GM13976 (cell line): ENCODE measurements at regions not wholly inside any gene's neighbourhood (a gene's known extent, or its start where the extent isn't known, plus 50 kb on each side); places are given as distances from the start of the nearest gene placed in this dataset.

Experiments used
- DNase-seq: peaks from one replicate; pipeline ENCODE4 v3.0.0; 2012; ENCODE audit warnings: low spot score
- in situ Hi-C: fragments of 300-500 bp; cut with MboI; formaldehyde crosslinking; loops from one replicate; pipeline ENCODE4 v1.12.0; 2022; ENCODE audit warnings: low sequenced_read_pairs, mixed read lengths, inconsistent platforms; ENCODE audit not compliant: unreplicated experiment
- TF ChIP-seq, protein P1 (sequence below): IDR thresholded peaks from 2 replicates; pipeline ENCODE4 v1.5.1; 2012; ENCODE audit warnings: borderline replicate concordance, mild to moderate bottlenecking; ENCODE audit not compliant: insufficient read depth; ENCODE audit errors: extremely low read depth, missing control alignments, control extremely low read depth

GRCh38 chr10:4373098-4373497, 452.9 kb upstream of the AKR1E2 start:
- DNase-seq: no peak
- in situ Hi-C loops: no loop called here
- TF ChIP-seq, protein P1, sequence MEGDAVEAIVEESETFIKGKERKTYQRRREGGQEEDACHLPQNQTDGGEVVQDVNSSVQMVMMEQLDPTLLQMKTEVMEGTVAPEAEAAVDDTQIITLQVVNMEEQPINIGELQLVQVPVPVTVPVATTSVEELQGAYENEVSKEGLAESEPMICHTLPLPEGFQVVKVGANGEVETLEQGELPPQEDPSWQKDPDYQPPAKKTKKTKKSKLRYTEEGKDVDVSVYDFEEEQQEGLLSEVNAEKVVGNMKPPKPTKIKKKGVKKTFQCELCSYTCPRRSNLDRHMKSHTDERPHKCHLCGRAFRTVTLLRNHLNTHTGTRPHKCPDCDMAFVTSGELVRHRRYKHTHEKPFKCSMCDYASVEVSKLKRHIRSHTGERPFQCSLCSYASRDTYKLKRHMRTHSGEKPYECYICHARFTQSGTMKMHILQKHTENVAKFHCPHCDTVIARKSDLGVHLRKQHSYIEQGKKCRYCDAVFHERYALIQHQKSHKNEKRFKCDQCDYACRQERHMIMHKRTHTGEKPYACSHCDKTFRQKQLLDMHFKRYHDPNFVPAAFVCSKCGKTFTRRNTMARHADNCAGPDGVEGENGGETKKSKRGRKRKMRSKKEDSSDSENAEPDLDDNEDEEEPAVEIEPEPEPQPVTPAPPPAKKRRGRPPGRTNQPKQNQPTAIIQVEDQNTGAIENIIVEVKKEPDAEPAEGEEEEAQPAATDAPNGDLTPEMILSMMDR: no peak

DNA sequence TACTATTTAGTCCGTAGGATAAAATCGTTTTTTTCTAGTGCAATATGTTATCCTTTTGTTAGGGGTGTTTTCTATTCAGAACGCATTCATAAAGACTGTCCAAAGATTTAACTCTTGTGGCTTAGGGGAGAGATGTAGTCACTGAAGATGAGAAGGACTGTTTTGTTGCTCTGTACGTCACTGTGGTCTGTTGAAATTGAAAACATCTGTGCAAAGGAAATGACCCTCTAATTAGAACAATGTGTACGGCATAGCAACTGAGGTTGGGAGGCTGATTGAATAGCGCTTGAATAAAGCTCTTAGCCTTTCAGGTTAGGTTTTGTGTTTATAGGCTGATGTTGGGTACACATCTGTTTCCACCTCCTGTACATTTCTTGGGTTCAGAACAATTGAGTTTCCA, 453.4 kb upstream of the AKR1E2 start:
- no peak for DNase-seq
- in situ Hi-C loops: no loop called here
- TF ChIP-seq, protein P1: no peak

- in situ Hi-C loops: no loop called here
- DNase-seq: no peak
Observed at GRCh38 chr10:4371691-4372295, 454.2 kb upstream of the AKR1E2 start.

GRCh38 chr10:4370376-4370775, 455.6 kb upstream of the AKR1E2 start:
- TF ChIP-seq, protein P1: no peak
- in situ Hi-C loops: no loop called here
- no peak for DNase-seq

More at GRCh38 chr10:4371691-4372295, 454.2 kb upstream of the AKR1E2 start:
- TF ChIP-seq, protein P1: no peak

DNA sequence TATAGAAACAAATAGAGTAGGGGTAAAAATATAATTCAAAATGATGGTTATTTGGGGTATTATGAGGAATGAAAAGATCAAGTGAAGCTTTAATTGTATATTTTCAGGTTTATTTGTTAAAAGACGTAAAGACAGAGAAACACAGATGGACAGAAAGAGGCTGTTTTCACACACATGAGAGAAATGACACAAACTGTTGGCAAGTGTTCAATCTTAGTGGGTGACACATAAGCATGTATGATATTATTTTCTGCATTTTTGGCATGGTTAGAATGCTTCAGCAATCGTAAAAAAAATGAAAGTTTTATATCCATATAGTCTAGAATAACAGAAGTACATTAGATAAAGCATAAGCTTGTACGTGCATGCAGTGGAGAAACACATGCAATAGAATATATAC, 464.4 kb upstream of the AKR1E2 start:
- TF ChIP-seq, protein P1: no peak
- in situ Hi-C loops: no loop called here
- no peak for DNase-seq

DNA sequence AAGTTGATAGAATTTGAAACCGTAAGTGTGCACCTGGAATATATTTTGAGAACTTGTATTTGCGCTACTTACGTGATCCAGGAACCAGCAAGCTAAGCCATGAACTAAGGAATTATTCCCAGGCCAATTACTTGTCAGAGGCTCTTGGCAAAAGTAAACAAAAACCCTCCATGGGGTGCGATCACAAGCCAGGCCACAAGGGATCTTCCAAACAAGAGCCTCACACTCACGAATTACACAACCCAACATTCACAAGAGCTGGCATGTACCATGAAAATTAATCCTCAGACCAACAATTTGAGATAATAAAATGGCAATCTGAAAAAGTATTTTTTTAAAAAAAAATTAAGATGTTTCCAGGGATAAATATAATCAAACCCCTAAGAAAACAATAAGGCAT, 467.0 kb upstream of the AKR1E2 start:
- TF ChIP-seq, protein P1: no peak
- in situ Hi-C loops: no loop called here
- DNase-seq: no peak

DNA sequence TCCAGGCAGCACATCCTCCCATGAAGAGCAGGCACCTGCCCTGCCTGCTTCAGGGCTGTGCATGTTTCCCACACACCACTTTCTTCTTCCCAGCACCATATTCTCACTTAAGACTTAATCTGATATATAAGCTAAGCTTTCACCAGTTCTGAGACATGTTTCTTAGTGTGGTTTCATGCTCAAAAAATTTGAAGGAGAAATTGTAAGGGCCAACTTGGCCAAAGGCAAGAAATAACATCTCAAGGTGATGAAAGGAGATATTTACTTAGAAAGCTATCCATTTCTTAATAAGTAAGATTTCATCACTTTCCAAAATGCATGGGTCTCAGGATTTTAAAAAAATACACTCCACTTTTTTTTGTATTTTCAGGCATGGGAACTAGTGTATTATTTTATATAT, 468.1 kb upstream of the AKR1E2 start:
- DNase-seq: no peak
- in situ Hi-C loops: no loop called here
- TF ChIP-seq, protein P1: no peak
